Ovary (tissue), 3 donors: ENCODE measurements at regions not wholly inside any gene's neighbourhood (a gene's known extent, or its start where the extent isn't known, plus 50 kb on each side); places are given as distances from the start of the nearest gene placed in this dataset.

Experiments used
- CTCF ChIP-seq, 3 donors: fragments of 450-650 bp in 2 of 3; fragments of 200-600 bp in 1 of 3; IDR thresholded peaks; one replicate each; pipeline versions ENCODE4 v1.5.1 to v1.8.0; 2016 to 2022; ENCODE audit warnings: antibody characterized with exemption in 3 of 3, mild to moderate bottlenecking in 1 of 3
- EP300 ChIP-seq: sonication (generic); formaldehyde crosslinking; IDR thresholded peaks from one replicate; pipeline ENCODE4 v1.6.1; 2017; ENCODE audit warnings: antibody characterized with exemption
- POLR2A ChIP-seq: fragments of 450-650 bp; IDR thresholded peaks from one replicate; pipeline ENCODE4 v1.6.1; 2017; ENCODE audit warnings: antibody characterized with exemption, mild to moderate bottlenecking, moderate library complexity
- donor health status: DM: no; HTN: no; CAD: no.

DNA sequence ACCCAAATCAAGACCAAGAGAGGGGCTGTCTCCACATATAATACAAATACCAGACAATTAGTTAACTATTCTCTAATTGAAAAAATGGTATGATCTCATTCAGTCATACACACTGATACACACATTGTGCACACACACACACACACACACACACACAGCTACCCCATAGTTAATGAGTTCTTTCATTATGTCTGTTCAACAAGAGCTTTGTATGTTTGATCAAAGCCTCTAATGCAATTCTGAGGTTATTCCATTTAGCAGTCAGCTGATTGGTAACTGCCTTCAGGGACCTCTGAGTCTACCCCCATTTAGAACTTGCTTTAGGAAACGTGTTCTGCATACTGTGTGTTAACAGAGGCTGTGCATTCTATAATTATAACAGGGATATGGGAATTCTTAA lies 741.4 kb upstream of the LRRTM4 start:
- TF ChIP-seq CTCF (IDR thresholded peaks at IDR 0.05) (no peak), POLR2A (no peak), EP300 (no peak)
